HEK293 (cell line): ENCODE measurements at regions not wholly inside any gene's neighbourhood (a gene's known extent, or its start where the extent isn't known, plus 50 kb on each side); places are given as distances from the start of the nearest gene placed in this dataset.
A peak's percentile ranks its signal among the peaks of the same experiment; 100 is the strongest.
"Not testable (repeated sequence)": the region's sequence is repeated elsewhere in the genome, so short reads cannot be mapped to it uniquely, and the experiment has no call there.

ENCODE experiments used
- CTCF ChIA-PET: fragments of 350-600 bp; formaldehyde crosslinking; extraction: SDS; loops from one replicate; lab custom pipeline; 2021; ENCODE audit warnings: antibody characterized with exemption; lab: Yijun Ruan, JAX
- POLR2A ChIA-PET: fragments of 300-600 bp; formaldehyde crosslinking; extraction: SDS; loops from one replicate; lab custom pipeline; 2020; ENCODE audit warnings: antibody characterized with exemption, inconsistent platforms; lab: Yijun Ruan, JAX
- H3K27ac ChIP-seq: fragments of 200-500 bp; sonication (Bioruptor generic); 2 replicates; pipeline ENCODE4 v1.5.1; 2014; ENCODE audit warnings: low read depth, low read length, control low read depth, inconsistent platforms; ENCODE audit errors: extremely low read depth
- H3K36me3 ChIP-seq, 2 experiments: fragments of 200-500 bp in 1 of 2; sonication (Bioruptor generic) in 1 of 2; 1 replicate in 1 of 2; 2 replicates in 1 of 2; pipeline ENCODE4 v1.5.1; 2014 to 2017; ENCODE audit warnings: inconsistent platforms in 2 of 2, low read length in 2 of 2; ENCODE audit not compliant: control insufficient read depth in 2 of 2, insufficient read depth in 1 of 2
- H3K4me1 ChIP-seq: fragments of 200-500 bp; sonication (Bioruptor generic); 2 replicates; pipeline ENCODE4 v1.5.1; 2014; ENCODE audit warnings: mild to moderate bottlenecking, low read length, inconsistent platforms; ENCODE audit not compliant: control insufficient read depth, insufficient read depth
- H3K4me3 ChIP-seq: 2 replicates; pipeline ENCODE4 v1.5.1; 2011; ENCODE audit warnings: low read depth, mild to moderate bottlenecking, control low read depth, low read length, moderate library complexity
- H3K9me3 ChIP-seq: fragments of 200-500 bp; sonication (Bioruptor generic); 2 replicates; pipeline ENCODE4 v1.5.1; 2014; ENCODE audit warnings: low read depth, low read length, inconsistent platforms; ENCODE audit not compliant: control insufficient read depth, insufficient read depth
- KLF1 ChIP-seq: fragments of 450-650 bp; formaldehyde crosslinking; IDR thresholded peaks from 2 replicates; pipeline ENCODE4 v1.5.1; 2016; ENCODE audit warnings: missing biosample characterization, missing genetic modification characterization
- MZF1 ChIP-seq: fragments of 450-650 bp; formaldehyde crosslinking; IDR thresholded peaks from 2 replicates; pipeline ENCODE4 v1.5.1; 2017; ENCODE audit warnings: missing biosample characterization, missing genetic modification characterization, borderline replicate concordance
- OSR2 ChIP-seq: fragments of 450-650 bp; formaldehyde crosslinking; IDR thresholded peaks from 2 replicates; pipeline ENCODE4 v1.5.1; 2016; ENCODE audit warnings: missing biosample characterization, missing genetic modification characterization
- SETDB1 ChIP-seq: IDR thresholded peaks from one replicate; pipeline ENCODE4 v1.6.1; 2017; ENCODE audit warnings: mild to moderate bottlenecking, low read length, moderate library complexity, mixed read lengths; ENCODE audit not compliant: insufficient read length
- SP3 ChIP-seq: fragments of 450-650 bp; formaldehyde crosslinking; IDR thresholded peaks from 2 replicates; pipeline ENCODE4 v1.5.1; 2016; ENCODE audit warnings: missing biosample characterization, missing genetic modification characterization
- WT1 ChIP-seq: fragments of 450-650 bp; formaldehyde crosslinking; IDR thresholded peaks from 2 replicates; pipeline ENCODE4 v1.5.1; 2016; ENCODE audit warnings: missing biosample characterization, missing genetic modification characterization
- ZBTB48 ChIP-seq: fragments of 450-650 bp; formaldehyde crosslinking; IDR thresholded peaks from 2 replicates; pipeline ENCODE4 v1.5.1; 2016; ENCODE audit warnings: missing biosample characterization, missing genetic modification characterization
- ZNF121 ChIP-seq: fragments of 450-650 bp; formaldehyde crosslinking; IDR thresholded peaks from 2 replicates; pipeline ENCODE4 v1.5.1; 2016; ENCODE audit warnings: missing biosample characterization, missing genetic modification characterization
- ZNF169 ChIP-seq: fragments of 450-650 bp; formaldehyde crosslinking; IDR thresholded peaks from 2 replicates; pipeline ENCODE4 v1.5.1; 2016; ENCODE audit warnings: missing biosample characterization, missing genetic modification characterization
- ZNF274 ChIP-seq, 2 experiments: fragments of 200-500 bp in 1 of 2; fragments of 450-650 bp in 1 of 2; sonication (Bioruptor generic) in 1 of 2; formaldehyde crosslinking in 1 of 2; IDR thresholded peaks; 2 replicates each; pipeline versions ENCODE4 v1.5.1 to v1.6.1; 2014 to 2016; ENCODE audit warnings: borderline replicate concordance in 1 of 2, inconsistent platforms in 1 of 2, low read length in 1 of 2, missing biosample characterization in 1 of 2, missing genetic modification characterization in 1 of 2
- ZNF302 ChIP-seq: fragments of 450-650 bp; formaldehyde crosslinking; IDR thresholded peaks from 2 replicates; pipeline ENCODE4 v1.5.1; 2016; ENCODE audit warnings: missing biosample characterization, missing genetic modification characterization, low read depth
- ZNF335 ChIP-seq: fragments of 450-650 bp; formaldehyde crosslinking; conservative IDR thresholded peaks from 2 replicates; pipeline ENCODE4 v1.5.1; 2016; ENCODE audit warnings: missing biosample characterization, missing genetic modification characterization
- ZNF354C ChIP-seq: fragments of 450-650 bp; formaldehyde crosslinking; IDR thresholded peaks from 2 replicates; pipeline ENCODE4 v1.5.1; 2016; ENCODE audit warnings: missing biosample characterization, missing genetic modification characterization, low read depth, borderline replicate concordance
- ZNF416 ChIP-seq: fragments of 450-650 bp; formaldehyde crosslinking; IDR thresholded peaks from 2 replicates; pipeline ENCODE4 v1.5.1; 2016; ENCODE audit warnings: missing biosample characterization, missing genetic modification characterization
- ZNF433 ChIP-seq: fragments of 450-650 bp; formaldehyde crosslinking; IDR thresholded peaks from 2 replicates; pipeline ENCODE4 v1.5.1; 2016; ENCODE audit warnings: missing biosample characterization, missing genetic modification characterization, low read depth
- ZNF585B ChIP-seq: fragments of 450-650 bp; formaldehyde crosslinking; IDR thresholded peaks from 2 replicates; pipeline ENCODE4 v1.5.1; 2016; ENCODE audit warnings: missing biosample characterization, missing genetic modification characterization
- ZNF776 ChIP-seq: fragments of 450-650 bp; formaldehyde crosslinking; IDR thresholded peaks from 2 replicates; pipeline ENCODE4 v1.5.0; 2017; ENCODE audit warnings: missing biosample characterization, missing genetic modification characterization, borderline replicate concordance
- ZNF830 ChIP-seq: fragments of 450-650 bp; IDR thresholded peaks from 2 replicates; pipeline ENCODE4 v1.5.0; 2018; ENCODE audit warnings: missing biosample characterization, missing genetic modification characterization, low read depth, mild to moderate bottlenecking, moderate library complexity
- TF ChIP-seq, protein P1 (sequence below): fragments of 450-650 bp; formaldehyde crosslinking; IDR thresholded peaks from 2 replicates; pipeline ENCODE4 v1.5.1; 2016; ENCODE audit warnings: missing biosample characterization, missing genetic modification characterization
- TF ChIP-seq, protein P2 (sequence below): fragments of 450-650 bp; formaldehyde crosslinking; IDR thresholded peaks from 2 replicates; pipeline ENCODE4 v1.5.1; 2016; ENCODE audit warnings: missing biosample characterization, missing genetic modification characterization
- TF ChIP-seq, protein P3 (sequence below): fragments of 450-650 bp; formaldehyde crosslinking; IDR thresholded peaks from 2 replicates; pipeline ENCODE4 v1.5.1; 2016; ENCODE audit warnings: missing biosample characterization, missing genetic modification characterization
- TF ChIP-seq, protein P4 (sequence below): fragments of 450-650 bp; formaldehyde crosslinking; IDR thresholded peaks from 2 replicates; pipeline ENCODE4 v1.5.1; 2016; ENCODE audit warnings: missing biosample characterization, missing genetic modification characterization
- TF ChIP-seq, protein P5 (sequence below): fragments of 450-650 bp; formaldehyde crosslinking; IDR thresholded peaks from 2 replicates; pipeline ENCODE4 v1.5.0; 2017; ENCODE audit warnings: missing biosample characterization, missing genetic modification characterization, borderline replicate concordance

DNA sequence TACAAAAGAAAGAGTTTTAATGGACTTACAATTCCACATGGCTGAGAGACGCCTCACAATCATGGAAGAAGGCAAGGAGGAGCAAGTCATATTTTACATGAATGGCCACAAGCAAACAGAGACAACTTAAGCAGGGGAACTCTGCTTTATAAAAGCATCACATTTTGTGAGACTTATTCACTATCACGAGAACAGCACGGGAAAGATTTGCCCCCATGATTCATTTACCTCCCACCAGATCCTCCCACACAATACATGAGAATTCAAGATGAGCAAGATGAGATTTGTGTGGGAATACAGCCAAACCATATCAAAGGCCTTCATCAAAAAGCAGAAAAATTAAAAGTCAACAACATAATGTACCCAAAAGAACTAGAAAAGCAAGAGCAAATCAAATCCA, 111.0 kb upstream of the RPRM start (continued):
- TF ChIP-seq, protein P1, sequence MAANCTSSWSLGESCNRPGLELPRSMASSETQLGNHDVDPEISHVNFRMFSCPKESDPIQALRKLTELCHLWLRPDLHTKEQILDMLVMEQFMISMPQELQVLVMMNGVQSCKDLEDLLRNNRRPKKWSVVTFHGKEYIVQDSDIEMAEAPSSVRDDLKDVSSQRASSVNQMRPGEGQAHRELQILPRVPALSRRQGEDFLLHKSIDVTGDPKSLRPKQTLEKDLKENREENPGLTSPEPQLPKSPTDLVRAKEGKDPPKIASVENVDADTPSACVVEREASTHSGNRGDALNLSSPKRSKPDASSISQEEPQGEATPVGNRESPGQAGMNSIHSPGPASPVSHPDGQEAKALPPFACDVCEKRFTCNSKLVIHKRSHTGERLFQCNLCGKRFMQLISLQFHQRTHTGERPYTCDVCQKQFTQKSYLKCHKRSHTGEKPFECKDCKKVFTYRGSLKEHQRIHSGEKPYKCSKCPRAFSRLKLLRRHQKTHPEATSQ (tag by site-specific recombination) = no peak
- TF ChIP-seq ZNF830 (no peak), ZNF169 (tag by site-specific recombination) (no peak), SP3 (tag by site-specific recombination) (no peak), ZNF354C (tag by site-specific recombination) (no peak), KLF1 (tag by site-specific recombination) (no peak)

DNA sequence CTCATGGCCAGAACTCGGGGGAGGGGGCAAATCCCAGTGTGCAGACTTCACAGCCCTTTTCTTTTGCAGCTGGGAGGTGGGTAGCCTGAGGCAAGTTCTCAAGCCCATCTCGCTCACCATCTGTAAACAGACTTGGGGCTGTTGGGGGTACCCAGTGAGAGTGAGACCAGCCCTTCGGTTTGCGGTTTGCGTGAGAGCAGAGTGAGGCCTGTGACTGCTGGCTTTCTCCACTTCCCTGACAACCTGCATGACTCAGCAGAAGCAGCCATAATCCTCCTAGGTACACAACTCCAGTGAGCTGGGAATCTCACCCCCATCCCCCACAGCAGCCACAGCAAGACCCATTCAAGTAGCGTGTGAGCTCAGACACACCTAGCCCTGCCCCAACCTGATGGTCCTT, 114.5 kb upstream of the RPRM start:
- H3K9me3 ChIP-seq, H3K4me1 ChIP-seq, H3K27ac ChIP-seq, CTCF ChIA-PET, H3K36me3 ChIP-seq, POLR2A ChIA-PET, H3K4me3 ChIP-seq: not testable (repeated sequence)
- TF ChIP-seq SETDB1 = peak; percentile 26

DNA sequence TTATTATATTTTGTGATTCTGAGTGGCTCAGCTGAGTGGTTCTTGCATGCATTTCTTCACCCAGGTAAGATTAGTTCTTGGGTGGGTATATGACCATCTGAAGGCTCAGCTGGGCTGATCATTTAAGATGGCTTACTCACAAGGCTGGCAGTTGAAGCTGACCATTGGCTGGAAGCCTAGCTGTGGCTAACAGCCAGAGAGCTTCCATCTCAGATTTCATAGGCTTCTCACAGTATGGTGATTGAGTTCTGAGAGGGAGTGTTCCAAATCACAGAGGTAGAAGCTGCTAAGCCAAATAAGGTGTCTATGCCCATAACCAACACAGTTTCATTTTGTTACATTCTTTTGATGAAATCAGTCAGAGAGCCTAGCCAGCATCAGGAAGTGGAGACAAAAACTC, 117.4 kb upstream of the RPRM start:
- Histone ChIP-seq H3K36me3 (no peaks in the 10 kb centered on the region), H3K4me3 (no peak overlapping the region), H3K4me1 (no peaks in the 10 kb centered on the region), H3K9me3 (no peaks in the 10 kb centered on the region), H3K27ac (no peak overlapping the region)
- ChIA-PET POLR2A (no interaction called here), CTCF (no interaction called here)
- TF ChIP-seq ZBTB48 = no peak
- TF ChIP-seq, protein P2, sequence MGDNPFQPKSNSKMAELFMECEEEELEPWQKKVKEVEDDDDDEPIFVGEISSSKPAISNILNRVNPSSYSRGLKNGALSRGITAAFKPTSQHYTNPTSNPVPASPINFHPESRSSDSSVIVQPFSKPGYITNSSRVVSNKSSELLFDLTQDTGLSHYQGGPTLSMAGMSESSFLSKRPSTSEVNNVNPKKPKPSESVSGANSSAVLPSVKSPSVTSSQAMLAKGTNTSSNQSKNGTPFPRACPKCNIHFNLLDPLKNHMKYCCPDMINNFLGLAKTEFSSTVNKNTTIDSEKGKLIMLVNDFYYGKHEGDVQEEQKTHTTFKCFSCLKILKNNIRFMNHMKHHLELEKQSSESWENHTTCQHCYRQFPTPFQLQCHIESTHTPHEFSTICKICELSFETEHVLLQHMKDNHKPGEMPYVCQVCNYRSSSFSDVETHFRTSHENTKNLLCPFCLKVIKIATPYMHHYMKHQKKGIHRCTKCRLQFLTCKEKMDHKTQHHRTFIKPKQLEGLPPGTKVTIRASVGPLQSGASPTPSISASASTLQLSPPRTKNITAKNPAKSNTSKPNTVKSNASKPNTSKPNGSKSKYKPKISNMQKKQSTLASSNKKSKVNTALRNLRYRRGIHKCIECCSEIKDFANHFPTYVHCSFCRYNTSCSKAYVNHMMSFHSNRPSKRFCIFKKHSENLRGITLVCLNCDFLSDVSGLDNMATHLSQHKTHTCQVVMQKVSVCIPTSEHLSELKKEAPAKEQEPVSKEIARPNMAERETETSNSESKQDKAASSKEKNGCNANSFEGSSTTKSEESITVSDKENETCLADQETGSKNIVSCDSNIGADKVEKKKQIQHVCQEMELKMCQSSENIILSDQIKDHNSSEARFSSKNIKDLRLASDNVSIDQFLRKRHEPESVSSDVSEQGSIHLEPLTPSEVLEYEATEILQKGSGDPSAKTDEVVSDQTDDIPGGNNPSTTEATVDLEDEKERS (tag by site-specific recombination) = no peak
- TF ChIP-seq ZNF274 (IDR thresholded peaks at IDR 0.05; ENCODE audit: low read length) = no peak
- no peak for TF ChIP-seq ZNF274 (tag by site-specific recombination; IDR thresholded peaks at IDR 0.05; ENCODE audit: borderline replicate concordance)
- no peak for TF ChIP-seq ZNF433 (tag by site-specific recombination)
- TF ChIP-seq WT1 (tag by site-specific recombination) = no peak
- no peak for TF ChIP-seq MZF1 (tag by site-specific recombination)
- TF ChIP-seq OSR2 (tag by site-specific recombination) = no peak
- TF ChIP-seq ZNF416 (tag by site-specific recombination) = no peak
- TF ChIP-seq, protein P3, sequence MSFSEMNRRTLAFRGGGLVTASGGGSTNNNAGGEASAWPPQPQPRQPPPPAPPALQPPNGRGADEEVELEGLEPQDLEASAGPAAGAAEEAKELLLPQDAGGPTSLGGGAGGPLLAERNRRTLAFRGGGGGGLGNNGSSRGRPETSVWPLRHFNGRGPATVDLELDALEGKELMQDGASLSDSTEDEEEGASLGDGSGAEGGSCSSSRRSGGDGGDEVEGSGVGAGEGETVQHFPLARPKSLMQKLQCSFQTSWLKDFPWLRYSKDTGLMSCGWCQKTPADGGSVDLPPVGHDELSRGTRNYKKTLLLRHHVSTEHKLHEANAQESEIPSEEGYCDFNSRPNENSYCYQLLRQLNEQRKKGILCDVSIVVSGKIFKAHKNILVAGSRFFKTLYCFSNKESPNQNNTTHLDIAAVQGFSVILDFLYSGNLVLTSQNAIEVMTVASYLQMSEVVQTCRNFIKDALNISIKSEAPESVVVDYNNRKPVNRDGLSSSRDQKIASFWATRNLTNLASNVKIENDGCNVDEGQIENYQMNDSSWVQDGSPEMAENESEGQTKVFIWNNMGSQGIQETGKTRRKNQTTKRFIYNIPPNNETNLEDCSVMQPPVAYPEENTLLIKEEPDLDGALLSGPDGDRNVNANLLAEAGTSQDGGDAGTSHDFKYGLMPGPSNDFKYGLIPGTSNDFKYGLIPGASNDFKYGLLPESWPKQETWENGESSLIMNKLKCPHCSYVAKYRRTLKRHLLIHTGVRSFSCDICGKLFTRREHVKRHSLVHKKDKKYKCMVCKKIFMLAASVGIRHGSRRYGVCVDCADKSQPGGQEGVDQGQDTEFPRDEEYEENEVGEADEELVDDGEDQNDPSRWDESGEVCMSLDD = no peak
- TF ChIP-seq ZNF302 (tag by site-specific recombination) = no peak
- no peak for TF ChIP-seq ZNF585B (tag by site-specific recombination)
- TF ChIP-seq, protein P4, sequence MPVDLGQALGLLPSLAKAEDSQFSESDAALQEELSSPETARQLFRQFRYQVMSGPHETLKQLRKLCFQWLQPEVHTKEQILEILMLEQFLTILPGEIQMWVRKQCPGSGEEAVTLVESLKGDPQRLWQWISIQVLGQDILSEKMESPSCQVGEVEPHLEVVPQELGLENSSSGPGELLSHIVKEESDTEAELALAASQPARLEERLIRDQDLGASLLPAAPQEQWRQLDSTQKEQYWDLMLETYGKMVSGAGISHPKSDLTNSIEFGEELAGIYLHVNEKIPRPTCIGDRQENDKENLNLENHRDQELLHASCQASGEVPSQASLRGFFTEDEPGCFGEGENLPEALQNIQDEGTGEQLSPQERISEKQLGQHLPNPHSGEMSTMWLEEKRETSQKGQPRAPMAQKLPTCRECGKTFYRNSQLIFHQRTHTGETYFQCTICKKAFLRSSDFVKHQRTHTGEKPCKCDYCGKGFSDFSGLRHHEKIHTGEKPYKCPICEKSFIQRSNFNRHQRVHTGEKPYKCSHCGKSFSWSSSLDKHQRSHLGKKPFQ (tag by site-specific recombination) = no peak
- TF ChIP-seq ZNF121 (tag by site-specific recombination) = no peak
- TF ChIP-seq ZNF335 = no peak
- TF ChIP-seq, protein P5, sequence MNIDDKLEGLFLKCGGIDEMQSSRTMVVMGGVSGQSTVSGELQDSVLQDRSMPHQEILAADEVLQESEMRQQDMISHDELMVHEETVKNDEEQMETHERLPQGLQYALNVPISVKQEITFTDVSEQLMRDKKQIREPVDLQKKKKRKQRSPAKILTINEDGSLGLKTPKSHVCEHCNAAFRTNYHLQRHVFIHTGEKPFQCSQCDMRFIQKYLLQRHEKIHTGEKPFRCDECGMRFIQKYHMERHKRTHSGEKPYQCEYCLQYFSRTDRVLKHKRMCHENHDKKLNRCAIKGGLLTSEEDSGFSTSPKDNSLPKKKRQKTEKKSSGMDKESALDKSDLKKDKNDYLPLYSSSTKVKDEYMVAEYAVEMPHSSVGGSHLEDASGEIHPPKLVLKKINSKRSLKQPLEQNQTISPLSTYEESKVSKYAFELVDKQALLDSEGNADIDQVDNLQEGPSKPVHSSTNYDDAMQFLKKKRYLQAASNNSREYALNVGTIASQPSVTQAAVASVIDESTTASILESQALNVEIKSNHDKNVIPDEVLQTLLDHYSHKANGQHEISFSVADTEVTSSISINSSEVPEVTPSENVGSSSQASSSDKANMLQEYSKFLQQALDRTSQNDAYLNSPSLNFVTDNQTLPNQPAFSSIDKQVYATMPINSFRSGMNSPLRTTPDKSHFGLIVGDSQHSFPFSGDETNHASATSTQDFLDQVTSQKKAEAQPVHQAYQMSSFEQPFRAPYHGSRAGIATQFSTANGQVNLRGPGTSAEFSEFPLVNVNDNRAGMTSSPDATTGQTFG (tag by site-specific recombination) = no peak
- TF ChIP-seq ZNF776 (tag by site-specific recombination) = no peak
